ENCODE measurements at regions not wholly inside any gene's neighbourhood (a gene's known extent, or its start where the extent isn't known, plus 50 kb on each side); places are given as distances from the start of the nearest gene placed in this dataset.

GRCh38 chr14:98594156-98594555, 677.8 kb downstream of the BCL11B start:
- TF ChIP-seq, protein P1, sequence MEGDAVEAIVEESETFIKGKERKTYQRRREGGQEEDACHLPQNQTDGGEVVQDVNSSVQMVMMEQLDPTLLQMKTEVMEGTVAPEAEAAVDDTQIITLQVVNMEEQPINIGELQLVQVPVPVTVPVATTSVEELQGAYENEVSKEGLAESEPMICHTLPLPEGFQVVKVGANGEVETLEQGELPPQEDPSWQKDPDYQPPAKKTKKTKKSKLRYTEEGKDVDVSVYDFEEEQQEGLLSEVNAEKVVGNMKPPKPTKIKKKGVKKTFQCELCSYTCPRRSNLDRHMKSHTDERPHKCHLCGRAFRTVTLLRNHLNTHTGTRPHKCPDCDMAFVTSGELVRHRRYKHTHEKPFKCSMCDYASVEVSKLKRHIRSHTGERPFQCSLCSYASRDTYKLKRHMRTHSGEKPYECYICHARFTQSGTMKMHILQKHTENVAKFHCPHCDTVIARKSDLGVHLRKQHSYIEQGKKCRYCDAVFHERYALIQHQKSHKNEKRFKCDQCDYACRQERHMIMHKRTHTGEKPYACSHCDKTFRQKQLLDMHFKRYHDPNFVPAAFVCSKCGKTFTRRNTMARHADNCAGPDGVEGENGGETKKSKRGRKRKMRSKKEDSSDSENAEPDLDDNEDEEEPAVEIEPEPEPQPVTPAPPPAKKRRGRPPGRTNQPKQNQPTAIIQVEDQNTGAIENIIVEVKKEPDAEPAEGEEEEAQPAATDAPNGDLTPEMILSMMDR (IDR thresholded peaks at IDR 0.05; ENCODE audit: unreplicated experiment), result no peak
- DNase-seq (ENCODE audit: low spot score), result no peak
- no peak overlapping the region for H3K27ac Mint-ChIP-seq (ENCODE audit: unreplicated experiment)
- no peaks in the 10 kb centered on the region for H3K36me3 Mint-ChIP-seq (ENCODE audit: low read depth, unreplicated experiment)
- no peaks in the 10 kb centered on the region for H3K4me1 Mint-ChIP-seq (ENCODE audit: unreplicated experiment)
- no peaks in the 10 kb centered on the region for H3K27me3 Mint-ChIP-seq (ENCODE audit: unreplicated experiment)
- no peaks in the 10 kb centered on the region for H3K9me3 Mint-ChIP-seq (ENCODE audit: unreplicated experiment)
- H3K4me3 Mint-ChIP-seq (ENCODE audit: unreplicated experiment), result no peak overlapping the region

DNA sequence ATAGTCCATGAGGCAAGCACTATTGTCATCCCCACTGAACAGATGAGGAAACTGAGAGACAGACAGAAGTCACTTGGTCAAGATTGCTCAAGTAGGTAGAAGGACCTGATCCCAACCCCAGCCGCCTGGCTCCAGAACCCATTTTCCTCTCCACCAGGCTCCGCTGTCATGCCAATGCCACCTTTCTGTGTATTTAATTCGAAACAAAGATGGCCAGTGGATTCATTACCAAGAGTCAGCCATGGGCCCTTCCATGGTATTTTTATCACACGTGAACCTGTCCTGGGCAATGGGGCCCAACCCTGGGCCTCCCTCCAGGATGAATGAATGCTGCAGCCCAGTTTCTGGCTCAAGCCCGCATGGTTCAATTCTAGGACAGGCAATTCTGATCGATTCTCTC, 673.4 kb downstream of the BCL11B start:
- Mint-ChIP-seq H3K4me3 (ENCODE audit: unreplicated experiment) (no peak overlapping the region), H3K9me3 (ENCODE audit: unreplicated experiment) (no peaks in the 10 kb centered on the region), H3K27me3 (ENCODE audit: unreplicated experiment) (peaks cover 1% of the 10 kb centered on the region), H3K36me3 (ENCODE audit: low read depth, unreplicated experiment) (no peaks in the 10 kb centered on the region), H3K4me1 (ENCODE audit: unreplicated experiment) (no peaks in the 10 kb centered on the region), H3K27ac (ENCODE audit: unreplicated experiment) (no peak overlapping the region)
- TF ChIP-seq, protein P1 (IDR thresholded peaks at IDR 0.05; ENCODE audit: unreplicated experiment), result no peak
- DNase-seq (ENCODE audit: low spot score), result no peak

DNA sequence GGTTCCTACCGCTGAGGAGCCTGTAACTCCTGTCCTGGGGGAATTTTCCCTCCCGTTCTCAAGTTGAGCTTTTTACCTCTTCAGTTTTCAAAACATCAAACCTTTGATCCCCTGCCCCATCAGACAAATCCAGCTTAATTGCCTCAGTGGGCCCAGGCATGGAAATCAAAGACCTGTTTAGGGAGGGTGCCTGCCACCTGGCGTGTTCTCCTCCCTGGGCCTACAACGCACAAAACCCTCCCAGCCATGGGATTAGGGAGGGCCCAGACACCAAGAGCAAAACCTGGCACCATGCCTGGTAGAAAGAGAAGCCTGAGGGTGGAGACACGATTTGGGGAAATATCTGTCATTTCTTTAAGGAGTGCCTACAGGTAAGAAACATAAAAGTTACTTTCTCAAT, 672.9 kb downstream of the BCL11B start:
- no peak overlapping the region for H3K27ac Mint-ChIP-seq (ENCODE audit: unreplicated experiment)
- TF ChIP-seq, protein P1 (IDR thresholded peaks at IDR 0.05; ENCODE audit: unreplicated experiment), result no peak
- H3K27me3 Mint-ChIP-seq (ENCODE audit: unreplicated experiment), result peaks cover 1% of the 10 kb centered on the region
- no peaks in the 10 kb centered on the region for H3K4me1 Mint-ChIP-seq (ENCODE audit: unreplicated experiment)
- DNase-seq (ENCODE audit: low spot score), result no peak
- H3K4me3 Mint-ChIP-seq (ENCODE audit: unreplicated experiment), result no peak overlapping the region
- H3K36me3 Mint-ChIP-seq (ENCODE audit: low read depth, unreplicated experiment), result no peaks in the 10 kb centered on the region
- H3K9me3 Mint-ChIP-seq (ENCODE audit: unreplicated experiment), result no peaks in the 10 kb centered on the region

- no peaks in the 10 kb centered on the region for H3K9me3 Mint-ChIP-seq (ENCODE audit: unreplicated experiment)
- H3K4me1 Mint-ChIP-seq (ENCODE audit: unreplicated experiment), result no peaks in the 10 kb centered on the region
- no peak for DNase-seq (ENCODE audit: low spot score)
- TF ChIP-seq, protein P1 (IDR thresholded peaks at IDR 0.05; ENCODE audit: unreplicated experiment), result no peak
- H3K27ac Mint-ChIP-seq (ENCODE audit: unreplicated experiment), result no peak overlapping the region
- peaks cover 1% of the 10 kb centered on the region for H3K27me3 Mint-ChIP-seq (ENCODE audit: unreplicated experiment)
- no peaks in the 10 kb centered on the region for H3K36me3 Mint-ChIP-seq (ENCODE audit: low read depth, unreplicated experiment)
- no peak overlapping the region for H3K4me3 Mint-ChIP-seq (ENCODE audit: unreplicated experiment)
Observed at GRCh38 chr14:98602983-98603382, 669.0 kb downstream of the BCL11B start.

- Mint-ChIP-seq H3K27ac (ENCODE audit: unreplicated experiment) (no peak overlapping the region), H3K9me3 (ENCODE audit: unreplicated experiment) (no peaks in the 10 kb centered on the region), H3K36me3 (ENCODE audit: low read depth, unreplicated experiment) (no peaks in the 10 kb centered on the region), H3K27me3 (ENCODE audit: unreplicated experiment) (peaks cover 7% of the 10 kb centered on the region), H3K4me1 (ENCODE audit: unreplicated experiment) (peaks cover 3% of the 10 kb centered on the region), H3K4me3 (ENCODE audit: unreplicated experiment) (no peak overlapping the region)
- DNase-seq (ENCODE audit: low spot score), result no peak
- TF ChIP-seq, protein P1 (IDR thresholded peaks at IDR 0.05; ENCODE audit: unreplicated experiment), result no peak
Observed at GRCh38 chr14:98605043-98605442, 667.0 kb downstream of the BCL11B start.
